VCaP (cell line): ENCODE measurements at regions not wholly inside any gene's neighbourhood (a gene's known extent, or its start where the extent isn't known, plus 50 kb on each side); places are given as distances from the start of the nearest gene placed in this dataset.

Source experiments
- H3K27ac ChIP-seq: fragments of 450-650 bp; 2 replicates; pipeline ENCODE4 v1.5.1; 2017
- CTCF ChIP-seq: fragments of 450-650 bp; conservative IDR thresholded peaks from 2 replicates; pipeline ENCODE4 v1.5.1; 2017; ENCODE audit warnings: mild to moderate bottlenecking, moderate library complexity

DNA sequence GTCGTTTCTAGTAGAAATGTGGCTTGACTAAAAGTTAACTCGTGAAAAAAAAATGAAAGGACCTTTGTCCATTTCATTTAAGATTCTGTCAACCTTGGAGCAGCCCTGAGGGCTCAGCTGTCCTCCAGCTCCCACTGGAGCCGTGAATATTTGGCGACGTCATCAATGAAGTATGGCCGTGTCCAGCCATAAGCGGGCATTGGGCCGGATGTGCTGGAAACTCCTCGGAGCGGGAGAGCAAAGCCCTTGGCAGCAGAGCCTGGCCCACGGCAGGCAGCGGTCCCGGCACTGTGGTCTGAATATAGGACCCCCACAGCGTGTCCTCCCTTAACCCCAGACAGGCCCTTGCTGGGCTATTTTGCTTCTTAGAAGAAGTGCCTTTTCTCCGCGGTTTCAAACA, 50.0 kb downstream of the JAKMIP3 start:
- TF ChIP-seq CTCF: no peak
- no peak overlapping the region for H3K27ac ChIP-seq

DNA sequence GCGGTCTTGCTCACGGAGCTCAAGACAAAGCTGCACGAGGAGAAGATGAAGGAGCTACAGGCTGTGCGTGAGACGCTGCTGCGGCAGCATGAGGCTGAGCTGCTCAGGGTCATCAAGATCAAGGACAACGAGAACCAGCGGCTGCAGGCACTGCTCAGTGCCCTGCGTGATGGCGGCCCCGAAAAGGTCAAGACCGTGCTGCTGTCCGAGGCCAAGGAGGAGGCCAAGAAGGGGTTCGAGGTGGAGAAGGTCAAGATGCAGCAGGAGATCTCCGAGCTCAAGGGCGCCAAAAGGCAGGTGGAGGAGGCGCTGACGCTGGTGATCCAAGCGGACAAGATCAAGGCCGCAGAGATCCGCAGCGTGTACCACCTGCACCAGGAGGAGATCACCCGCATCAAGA, 51.4 kb downstream of the JAKMIP3 start:
- H3K27ac ChIP-seq: no peak overlapping the region
- no peak for TF ChIP-seq CTCF

DNA sequence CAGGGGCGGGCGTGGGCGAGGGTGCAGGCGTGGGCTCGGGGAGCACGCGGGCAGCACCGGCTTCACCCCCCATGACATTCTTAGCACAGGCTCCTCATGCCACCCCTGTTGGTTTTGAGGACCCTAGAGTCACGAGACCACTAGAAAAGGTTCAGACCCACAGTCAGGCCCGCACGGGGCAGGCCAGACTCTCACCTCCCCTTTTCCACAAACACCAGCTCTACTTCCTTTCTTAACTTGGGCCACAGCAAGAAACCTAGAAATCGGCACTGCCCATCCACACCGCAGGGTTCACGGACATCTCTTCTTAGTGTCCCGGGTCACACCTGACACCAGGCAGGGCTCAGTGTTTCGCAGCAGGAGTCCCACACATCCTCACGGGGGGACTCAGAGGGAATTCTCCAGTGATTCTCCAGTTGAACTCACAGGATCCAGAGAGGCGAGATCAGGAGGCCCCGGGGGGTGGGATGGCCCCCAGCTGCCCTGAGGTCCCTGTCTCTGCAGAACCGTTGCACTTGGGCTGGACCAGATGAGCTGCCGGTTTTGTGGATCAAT, 52.0 kb downstream of the JAKMIP3 start:
- no peak for TF ChIP-seq CTCF

DNA sequence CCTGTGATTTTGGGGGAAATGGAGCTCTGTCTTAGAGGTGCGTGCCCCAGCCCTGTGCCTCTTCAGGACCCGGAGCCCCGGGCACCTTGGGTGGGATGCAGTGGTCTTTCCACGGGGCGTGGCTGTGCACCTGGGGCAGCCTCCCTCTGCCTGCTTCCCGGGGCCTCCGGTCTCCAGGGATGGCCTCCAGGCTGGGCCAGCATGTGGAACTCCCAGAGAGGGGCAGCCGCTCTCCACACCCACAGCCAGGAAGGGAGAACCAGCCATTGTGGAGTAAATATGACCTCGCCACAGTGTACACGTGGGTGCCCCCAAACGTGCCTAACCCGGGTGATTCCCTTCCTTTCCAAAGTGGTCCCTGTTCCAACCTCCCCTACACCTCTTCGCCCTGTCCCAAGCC, 52.6 kb downstream of the JAKMIP3 start:
- no peak for TF ChIP-seq CTCF

More for the DNA sequence above, 52.0 kb downstream of the JAKMIP3 start:
- H3K27ac ChIP-seq: no peak overlapping the region

DNA sequence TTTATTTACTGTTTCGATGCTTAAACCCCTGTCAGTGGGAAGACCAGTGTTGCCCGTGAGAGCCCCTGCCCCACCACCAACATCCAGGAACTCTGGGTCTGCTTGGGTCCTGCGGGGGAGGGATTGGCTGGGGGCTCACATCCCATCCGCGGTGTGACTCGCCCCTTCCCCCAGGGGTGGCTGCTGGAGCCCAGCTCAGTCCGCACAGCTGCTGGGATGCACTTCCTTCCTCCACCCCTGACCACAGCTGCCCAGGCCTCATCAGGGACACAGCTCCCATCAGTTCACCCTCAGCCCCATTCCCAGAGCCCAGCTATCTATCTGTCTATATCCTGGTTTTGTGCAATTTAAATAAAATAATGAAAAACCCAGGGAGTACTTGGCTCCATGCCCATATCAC, 54.5 kb downstream of the JAKMIP3 start:
- no peak overlapping the region for H3K27ac ChIP-seq
- TF ChIP-seq CTCF: no peak

More for the DNA sequence above, 52.6 kb downstream of the JAKMIP3 start:
- no peak overlapping the region for H3K27ac ChIP-seq

DNA sequence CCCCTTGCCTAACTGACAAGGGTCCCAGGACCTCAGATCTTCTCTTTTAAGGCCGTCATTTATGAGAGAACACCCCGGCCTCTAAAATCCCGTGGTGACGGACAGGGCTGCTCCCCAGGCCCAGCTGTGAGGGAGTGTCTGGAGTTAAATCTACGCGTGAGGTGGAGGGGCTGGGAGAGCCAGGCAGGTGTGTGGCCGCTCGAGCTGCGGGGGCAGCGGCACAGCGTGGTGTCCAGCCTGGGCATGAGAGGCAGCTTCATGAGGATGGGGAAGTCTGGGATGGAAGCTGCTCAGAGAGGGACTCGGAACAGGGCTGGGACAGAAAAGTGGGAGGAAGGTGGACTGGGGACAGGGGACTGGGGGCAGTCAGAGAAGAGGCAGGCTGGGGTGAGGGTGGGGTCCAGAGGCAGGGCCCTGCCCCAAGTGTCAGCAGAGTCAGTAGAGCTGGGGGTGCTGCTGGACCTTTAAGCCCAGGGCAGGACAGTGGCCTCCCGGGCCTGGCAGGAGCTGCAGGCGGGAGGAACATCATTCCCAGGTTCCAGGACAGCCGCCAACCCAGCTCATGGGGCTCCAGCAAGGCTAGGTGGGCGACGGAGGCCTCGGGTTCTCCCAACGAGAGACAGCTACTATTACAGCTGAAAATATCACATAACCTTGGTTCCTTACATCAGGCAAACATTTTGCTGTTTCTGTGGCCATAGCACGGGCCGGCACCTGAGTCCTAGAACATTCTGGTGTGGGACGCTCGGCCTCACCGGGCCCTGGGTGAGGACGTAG, 55.2 kb downstream of the JAKMIP3 start:
- no peak overlapping the region for H3K27ac ChIP-seq
- no peak for TF ChIP-seq CTCF

- no peak overlapping the region for H3K27ac ChIP-seq
- no peak for TF ChIP-seq CTCF
Observed at GRCh38 chr10:132121511-132121830, 55.7 kb downstream of the JAKMIP3 start.
